K562 (cell line): ENCODE measurements at regions not wholly inside any gene's neighbourhood (a gene's known extent, or its start where the extent isn't known, plus 50 kb on each side); places are given as distances from the start of the nearest gene placed in this dataset.

Experiments
- ATAC-seq: fragments of 200-7000 bp; cut with Tn5 transposase; 3 replicates; pipeline ENCODE4 v1.9.1; 2020; ENCODE audit warnings: moderate library complexity
- BruUV-seq: library from RNA; stranded (reverse); fragments of 400-500 nt; replicated peaks from 2 replicates; lab custom pipeline; 2021; lab: Mats Ljungman, UMichigan
- CTCF ChIA-PET: fragments of 300-600 bp; formaldehyde crosslinking; extraction: SDS; loops from one replicate; lab custom pipeline; 2021; ENCODE audit warnings: low intra/inter-chr PET ratio; lab: Yijun Ruan, JAX
- POLR2A ChIA-PET: fragments of 300-600, 350-650 bp; sonication (Branson Sonifier 250); formaldehyde crosslinking; extraction: SDS; loops from one replicate; lab custom pipeline; 2021; ENCODE audit warnings: antibody characterized with exemption, inconsistent platforms; lab: Yijun Ruan, JAX
- DNase-seq, 4 experiments: peaks; one replicate each; pipeline versions ENCODE4 v3.0.0 to v3.0.0-alpha.2; 2011 to 2018; ENCODE audit warnings: low spot score in 3 of 4, mixed read lengths in 3 of 4; ENCODE audit errors: extremely low read depth in 1 of 4
- FAIRE-seq: peaks from 2 replicates; lab custom pipeline; 2011; peaks lifted over from hg19 to GRCh38; lab: Jason Lieb, UNC
- H2AFZ ChIP-seq: 2 replicates; pipeline ENCODE4 v1.6.0; 2011; ENCODE audit warnings: low read depth, low read length, control low read depth, inconsistent platforms
- H3K27ac ChIP-seq: fragments of 200-600 bp; 3 replicates; pipeline ENCODE4 v1.8.0; 2011; ENCODE audit warnings: low read depth, mild to moderate bottlenecking, control low read depth, inconsistent platforms, low read length, moderate library complexity, mixed read lengths; ENCODE audit errors: extremely low read depth
- H3K27me3 ChIP-seq, 2 experiments: fragments of 300-600 bp in 1 of 2; 2 replicates in 1 of 2; 3 replicates in 1 of 2; pipeline versions ENCODE4 v1.6.0 to v1.8.0; 2011; ENCODE audit warnings: inconsistent platforms in 2 of 2, low read length in 2 of 2, mild to moderate bottlenecking in 1 of 2, mixed read lengths in 1 of 2, moderate library complexity in 1 of 2; ENCODE audit not compliant: control insufficient read depth in 2 of 2, insufficient read depth in 2 of 2
- H3K36me3 ChIP-seq: fragments of 300-600 bp; 3 replicates; pipeline ENCODE4 v1.8.0; 2011; ENCODE audit warnings: mild to moderate bottlenecking, low read length, inconsistent platforms; ENCODE audit not compliant: control insufficient read depth, insufficient read depth
- H3K4me1 ChIP-seq, 2 experiments: fragments of 200-600 bp in 1 of 2; replicated peaks in 1 of 2; 2 replicates in 1 of 2; 3 replicates in 1 of 2; pipeline versions ENCODE4 v1.5.1 to v1.8.0; 2011; ENCODE audit warnings: inconsistent platforms in 2 of 2, low read length in 2 of 2, mild to moderate bottlenecking in 1 of 2, mixed read lengths in 1 of 2, moderate library complexity in 1 of 2; ENCODE audit not compliant: control insufficient read depth in 2 of 2, insufficient read depth in 2 of 2
- H3K4me2 ChIP-seq: 2 replicates; pipeline ENCODE4 v1.6.1; 2011; ENCODE audit warnings: low read length, control low read depth, inconsistent platforms, mixed read lengths; ENCODE audit not compliant: insufficient read depth
- H3K4me3 ChIP-seq: fragments of 200-600 bp; sonication (generic), shearing (Covaris generic); 2 replicates; pipeline ENCODE4 v1.5.1; 2016; ENCODE audit warnings: control low read depth, inconsistent platforms
- H3K79me2 ChIP-seq: fragments of 200-600 bp; 3 replicates; pipeline ENCODE4 v1.8.0; 2011; ENCODE audit warnings: low read length, inconsistent platforms; ENCODE audit not compliant: control insufficient read depth, insufficient read depth
- H3K9ac ChIP-seq, 2 experiments: 2 replicates each; pipeline versions ENCODE4 v1.6.0 to v1.6.1; 2011; ENCODE audit warnings: low read depth in 2 of 2, low read length in 2 of 2, control low read depth in 1 of 2, inconsistent platforms in 1 of 2, mild to moderate bottlenecking in 1 of 2, mixed read lengths in 1 of 2; ENCODE audit not compliant: insufficient read depth in 1 of 2
- H3K9me1 ChIP-seq: one replicate; pipeline ENCODE4 v1.6.0; 2011; ENCODE audit warnings: inconsistent platforms, mild to moderate bottlenecking, low read length, moderate library complexity; ENCODE audit not compliant: control insufficient read depth, insufficient read depth
- H3K9me3 ChIP-seq: replicated peaks from 2 replicates; pipeline ENCODE4 v1.5.1; 2011; ENCODE audit warnings: low read depth, low read length, inconsistent platforms; ENCODE audit not compliant: control insufficient read depth, insufficient read depth
- H4K20me1 ChIP-seq: replicated peaks from 2 replicates; pipeline ENCODE4 v1.6.1; 2011; ENCODE audit warnings: low read length, inconsistent platforms, mixed read lengths; ENCODE audit not compliant: control insufficient read depth, insufficient read depth
- ESRRA ChIP-seq: fragments of 450-650 bp; IDR thresholded peaks from 2 replicates; pipeline ENCODE4 v1.6.1; 2014; ENCODE audit warnings: low read depth, mild to moderate bottlenecking, moderate library complexity, borderline replicate concordance
- MEIS2 ChIP-seq: fragments of 450-650 bp; IDR thresholded peaks from 2 replicates; pipeline ENCODE4 v1.6.1; 2014; ENCODE audit warnings: mild to moderate bottlenecking; ENCODE audit not compliant: partially characterized antibody
- NCOA4 ChIP-seq: fragments of 450-650 bp; IDR thresholded peaks from 2 replicates; pipeline ENCODE4 v1.6.1; 2018; ENCODE audit warnings: mild to moderate bottlenecking; ENCODE audit not compliant: partially characterized antibody
- PCBP1 ChIP-seq: fragments of 200-400 bp; formaldehyde crosslinking; IDR thresholded peaks from 2 replicates; pipeline ENCODE4 v1.6.1; 2018; ENCODE audit warnings: mild to moderate bottlenecking, low read depth, low read length; ENCODE audit not compliant: poor library complexity, severe bottlenecking
- POLR2B ChIP-seq: fragments of 450-650 bp; IDR thresholded peaks from 2 replicates; pipeline ENCODE4 v1.6.1; 2018; ENCODE audit warnings: low read depth; ENCODE audit not compliant: partially characterized antibody
- SMARCE1 ChIP-seq: fragments of 450-650 bp; IDR thresholded peaks from 2 replicates; pipeline ENCODE4 v1.7.1; 2016; ENCODE audit warnings: mild to moderate bottlenecking
- SRF ChIP-seq, 2 experiments: fragments of 250-450, 450-650 bp in 1 of 2; sonication (Bioruptor Pico) in 1 of 2; sonication (generic) in 1 of 2; formaldehyde crosslinking; IDR thresholded peaks; 2 replicates each; pipeline versions ENCODE4 v1.5.0 to v1.5.1; 2020 to 2022; ENCODE audit warnings: mild to moderate bottlenecking in 1 of 2, missing genetic modification reagents in 1 of 2
- SRSF9 ChIP-seq: fragments of 200-400 bp; formaldehyde crosslinking; IDR thresholded peaks from 2 replicates; pipeline ENCODE4 v1.6.1; 2017; ENCODE audit warnings: low read depth, low read length, borderline replicate concordance
- TAF1 ChIP-seq: IDR thresholded peaks from 2 replicates; pipeline ENCODE4 v1.6.1; 2011; ENCODE audit warnings: mild to moderate bottlenecking, low read length, moderate library complexity; ENCODE audit not compliant: insufficient read depth, control insufficient read depth, severe bottlenecking; ENCODE audit errors: extremely low read depth
- TAF7 ChIP-seq: fragments of 450-650 bp; IDR thresholded peaks from 2 replicates; pipeline ENCODE4 v1.6.1; 2016; ENCODE audit warnings: missing genetic modification characterization, missing compliant biosample characterization
- ZNF253 ChIP-seq: fragments of 250-450 bp; sonication (Bioruptor Pico); conservative IDR thresholded peaks from 2 replicates; pipeline ENCODE4 v1.6.1; 2021; ENCODE audit warnings: mild to moderate bottlenecking
- ZNF282 ChIP-seq: sonication (generic); formaldehyde crosslinking; IDR thresholded peaks from 2 replicates; pipeline ENCODE4 v1.8.1; 2023; ENCODE audit warnings: missing genetic modification reagents
- ZNF766 ChIP-seq: fragments of 200-800 bp; sonication (Bioruptor generic); conservative IDR thresholded peaks from 2 replicates; pipeline ENCODE4 v1.6.1; 2016; ENCODE audit warnings: missing genetic modification characterization, missing compliant biosample characterization
- WGBS: fragments of 100-300 bp; shearing (Covaris generic); methylation state at CpG from one replicate; pipeline ENCODE4 v1.1.6; 2016; ENCODE audit warnings: low coverage, mixed read lengths; ENCODE audit not compliant: insufficient coverage; ENCODE audit errors: missing lambda C conversion rate; 5-methylcytosine and 5-hydroxymethylcytosine counted together
- in situ Hi-C: fragments of 300-500 bp; cut with MboI; formaldehyde crosslinking; loops from 4 replicates; pipeline ENCODE4 v1.15.0; 2018; ENCODE audit warnings: inconsistent platforms, mixed read lengths
- intact Hi-C: fragments of 100-400 bp; cut with micrococcal nuclease; formaldehyde crosslinking; loops from 2 replicates; pipeline ENCODE4 v1.14.2; 2022
- TF ChIP-seq, protein P1 (sequence below): fragments of 450-650 bp; IDR thresholded peaks from 2 replicates; pipeline ENCODE4 v1.6.1; 2018; ENCODE audit not compliant: partially characterized antibody

GRCh38 chr5:54887663-54888062, 97.7 kb downstream of the ESM1 start:
- DNase-seq (no peak), FAIRE-seq (no peak), ATAC-seq (no peak)
- 0% methylated on average over 1 of the region's 1 CpG for WGBS
- Histone ChIP-seq H3K79me2 (no peaks in the 10 kb centered on the region), H3K27me3 (peaks cover 22 to 31% of the 10 kb centered on the region in 2 experiments), H3K4me1 (peaks cover 0 to 9% of the 10 kb centered on the region in 2 experiments; a peak in 2 of 5 replicates), H3K36me3 (no peaks in the 10 kb centered on the region), H3K9me3 (no peaks in the 10 kb centered on the region), H3K9me1 (no peaks in the 10 kb centered on the region), H3K4me3 (no peak overlapping the region), H4K20me1 (no peaks in the 10 kb centered on the region; the same call in 1 of the 2 replicates), H3K27ac (no peak overlapping the region), H3K9ac (no peak overlapping the region), H2AFZ (no peak overlapping the region), H3K4me2 (no peak overlapping the region)
- BruUV-seq: no TSS peak
- in situ Hi-C loops: loop anchor here (25.0 kb wide), 1 partner anchor 1450 kb away; no protein-coding TSS in a partner anchor
- intact Hi-C loops: no loop called here
- ChIA-PET CTCF (no interaction called here), POLR2A (interaction anchor here (0.5 to 1.2 kb wide), 2 partner anchors 16 to 369 kb away, joined by 3 read pairs; no protein-coding TSS in a partner anchor)
- TF ChIP-seq, protein P1, sequence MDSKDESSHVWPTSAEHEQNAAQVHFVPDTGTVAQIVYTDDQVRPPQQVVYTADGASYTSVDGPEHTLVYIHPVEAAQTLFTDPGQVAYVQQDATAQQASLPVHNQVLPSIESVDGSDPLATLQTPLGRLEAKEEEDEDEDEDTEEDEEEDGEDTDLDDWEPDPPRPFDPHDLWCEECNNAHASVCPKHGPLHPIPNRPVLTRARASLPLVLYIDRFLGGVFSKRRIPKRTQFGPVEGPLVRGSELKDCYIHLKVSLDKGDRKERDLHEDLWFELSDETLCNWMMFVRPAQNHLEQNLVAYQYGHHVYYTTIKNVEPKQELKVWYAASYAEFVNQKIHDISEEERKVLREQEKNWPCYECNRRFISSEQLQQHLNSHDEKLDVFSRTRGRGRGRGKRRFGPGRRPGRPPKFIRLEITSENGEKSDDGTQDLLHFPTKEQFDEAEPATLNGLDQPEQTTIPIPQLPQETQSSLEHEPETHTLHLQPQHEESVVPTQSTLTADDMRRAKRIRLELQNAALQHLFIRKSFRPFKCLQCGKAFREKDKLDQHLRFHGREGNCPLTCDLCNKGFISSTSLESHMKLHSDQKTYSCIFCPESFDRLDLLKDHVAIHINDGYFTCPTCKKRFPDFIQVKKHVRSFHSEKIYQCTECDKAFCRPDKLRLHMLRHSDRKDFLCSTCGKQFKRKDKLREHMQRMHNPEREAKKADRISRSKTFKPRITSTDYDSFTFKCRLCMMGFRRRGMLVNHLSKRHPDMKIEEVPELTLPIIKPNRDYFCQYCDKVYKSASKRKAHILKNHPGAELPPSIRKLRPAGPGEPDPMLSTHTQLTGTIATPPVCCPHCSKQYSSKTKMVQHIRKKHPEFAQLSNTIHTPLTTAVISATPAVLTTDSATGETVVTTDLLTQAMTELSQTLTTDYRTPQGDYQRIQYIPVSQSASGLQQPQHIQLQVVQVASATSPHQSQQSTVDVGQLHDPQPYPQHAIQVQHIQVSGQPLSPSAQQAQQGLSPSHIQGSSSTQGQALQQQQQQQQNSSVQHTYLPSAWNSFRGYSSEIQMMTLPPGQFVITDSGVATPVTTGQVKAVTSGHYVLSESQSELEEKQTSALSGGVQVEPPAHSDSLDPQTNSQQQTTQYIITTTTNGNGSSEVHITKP: no peak
- no peak for TF ChIP-seq PCBP1
- no peak for TF ChIP-seq SMARCE1
- TF ChIP-seq ZNF253 (CRISPR knock-in tag): no peak
- TF ChIP-seq ZNF766 (CRISPR knock-in tag): no peak
- no peak for TF ChIP-seq TAF7 (tag)
- TF ChIP-seq POLR2B: no peak
- no peak for TF ChIP-seq MEIS2
- TF ChIP-seq ESRRA: no peak
- no peak for TF ChIP-seq SRF (CRISPR knock-in tag; IDR thresholded peaks at IDR 0.05)
- TF ChIP-seq TAF1: no peak
- TF ChIP-seq SRSF9: no peak
- no peak for TF ChIP-seq ZNF282
- TF ChIP-seq NCOA4: no peak
